IMR-90 (cell line): ENCODE measurements at regions not wholly inside any gene's neighbourhood (a gene's known extent, or its start where the extent isn't known, plus 50 kb on each side); places are given as distances from the start of the nearest gene placed in this dataset.

Experiments
- ATAC-seq: fragments of 200-7000 bp; cut with Tn5 transposase; 2 replicates; pipeline ENCODE4 v1.9.1; 2020; ENCODE audit warnings: low read depth, mild to moderate bottlenecking, moderate library complexity
- BruUV-seq: library from RNA; stranded (reverse); fragments of 400-500 nt; replicated peaks from 2 replicates; lab custom pipeline; 2021; lab: Mats Ljungman, UMichigan
- CTCF ChIA-PET: fragments of 300-600 bp; formaldehyde crosslinking; extraction: SDS; loops from one replicate; lab custom pipeline; 2021; ENCODE audit warnings: antibody characterized with exemption; lab: Yijun Ruan, JAX
- POLR2A ChIA-PET: fragments of 300-600 bp; sonication (Branson Sonifier 250); formaldehyde crosslinking; loops from one replicate; lab custom pipeline; 2022; ENCODE audit warnings: antibody characterized with exemption; ENCODE audit not compliant: unreplicated experiment; lab: Charles Lee
- DNase-seq: peaks from one replicate; pipeline ENCODE4 v3.0.0; 2013
- H2AFZ ChIP-seq: replicated peaks from 2 replicates; pipeline ENCODE3; 2013; ENCODE audit warnings: low read length, mild to moderate bottlenecking; ENCODE audit not compliant: poor library complexity
- H2AK5ac ChIP-seq: 2 replicates; pipeline ENCODE4 v1.6.1; 2013; ENCODE audit warnings: low read depth, low read length, inconsistent platforms
- H2AK9ac ChIP-seq: replicated peaks from 2 replicates; pipeline ENCODE3; 2013; ENCODE audit warnings: mild to moderate bottlenecking, low read depth, low read length, moderate library complexity; ENCODE audit not compliant: poor library complexity
- H2BK120ac ChIP-seq: 2 replicates; pipeline ENCODE4 v1.6.1; 2013; ENCODE audit warnings: low read depth, low read length, inconsistent platforms
- H2BK15ac ChIP-seq: 3 replicates; pipeline ENCODE4 v1.6.1; 2013; ENCODE audit warnings: low read depth, low read length, inconsistent platforms
- H2BK20ac ChIP-seq: 2 replicates; pipeline ENCODE4 v1.6.1; 2013; ENCODE audit warnings: low read depth, mild to moderate bottlenecking, inconsistent platforms, low read length, moderate library complexity
- H2BK5ac ChIP-seq: 2 replicates; pipeline ENCODE4 v1.6.1; 2013; ENCODE audit warnings: mild to moderate bottlenecking, low read depth, low read length, inconsistent platforms; ENCODE audit not compliant: poor library complexity, severe bottlenecking
- H3K14ac ChIP-seq: replicated peaks from 2 replicates; pipeline ENCODE4 v1.6.1; 2013; ENCODE audit warnings: low read depth, low read length, inconsistent platforms
- H3K18ac ChIP-seq: 2 replicates; pipeline ENCODE4 v1.6.1; 2013; ENCODE audit warnings: low read depth, low read length, control low read depth
- H3K23ac ChIP-seq: 2 replicates; pipeline ENCODE4 v1.6.1; 2013; ENCODE audit warnings: low read depth, low read length, inconsistent platforms
- H3K27ac ChIP-seq: 2 replicates; pipeline ENCODE4 v1.5.1; 2013; ENCODE audit warnings: mild to moderate bottlenecking, control low read depth, low read length; ENCODE audit not compliant: insufficient read depth
- H3K27me3 ChIP-seq: 2 replicates; pipeline ENCODE4 v1.6.1; 2013; ENCODE audit warnings: low read length; ENCODE audit not compliant: control insufficient read depth, insufficient read depth
- H3K36me3 ChIP-seq: 2 replicates; pipeline ENCODE4 v1.6.1; 2013; ENCODE audit warnings: low read length, mixed read lengths; ENCODE audit not compliant: control insufficient read depth, insufficient read depth
- H3K4ac ChIP-seq: 2 replicates; pipeline ENCODE4 v1.6.1; 2013; ENCODE audit warnings: low read depth, low read length, inconsistent platforms
- H3K4me1 ChIP-seq: 2 replicates; pipeline ENCODE4 v1.6.1; 2013; ENCODE audit warnings: low read length, mixed read lengths; ENCODE audit not compliant: control insufficient read depth, insufficient read depth
- H3K4me2 ChIP-seq: 2 replicates; pipeline ENCODE4 v1.6.1; 2013; ENCODE audit warnings: low read depth, mild to moderate bottlenecking, control low read depth, low read length, moderate library complexity
- H3K4me3 ChIP-seq: 2 replicates; pipeline ENCODE4 v1.5.1; 2013; ENCODE audit warnings: low read depth, mild to moderate bottlenecking, control low read depth, low read length, moderate library complexity; ENCODE audit not compliant: insufficient read depth
- H3K56ac ChIP-seq: 2 replicates; pipeline ENCODE4 v1.6.1; 2013; ENCODE audit warnings: low read length, inconsistent platforms; ENCODE audit not compliant: insufficient read depth; ENCODE audit errors: extremely low read depth
- H3K79me1 ChIP-seq, 2 experiments: 2 replicates each; pipeline ENCODE4 v1.6.1; 2013; ENCODE audit warnings: low read length in 2 of 2, inconsistent platforms in 1 of 2, low read depth in 1 of 2
- H3K9ac ChIP-seq: 2 replicates; pipeline ENCODE4 v1.6.1; 2013; ENCODE audit warnings: low read depth, low read length, control low read depth
- H3K9me1 ChIP-seq: 2 replicates; pipeline ENCODE4 v1.6.1; 2013; ENCODE audit warnings: low read length, inconsistent platforms; ENCODE audit not compliant: insufficient read depth
- H3K9me3 ChIP-seq: 2 replicates; pipeline ENCODE4 v1.6.1; 2013; ENCODE audit warnings: low read length; ENCODE audit not compliant: control insufficient read depth, insufficient read depth
- H4K20me1 ChIP-seq: 2 replicates; pipeline ENCODE4 v1.6.1; 2013; ENCODE audit warnings: low read length, inconsistent platforms; ENCODE audit not compliant: insufficient read depth
- H4K5ac ChIP-seq: 2 replicates; pipeline ENCODE4 v1.6.1; 2013; ENCODE audit warnings: mild to moderate bottlenecking, low read depth, low read length, control low read depth
- H4K8ac ChIP-seq, 2 experiments: 2 replicates each; pipeline ENCODE4 v1.6.1; 2013; ENCODE audit warnings: low read depth in 2 of 2, low read length in 2 of 2, control low read depth in 1 of 2, inconsistent platforms in 1 of 2
- H4K91ac ChIP-seq: 2 replicates; pipeline ENCODE4 v1.6.1; 2013; ENCODE audit warnings: low read depth, low read length, inconsistent platforms; ENCODE audit not compliant: insufficient read depth
- BHLHE40 ChIP-seq: fragments of 150-350 bp; IDR thresholded peaks from 2 replicates; pipeline ENCODE4 v1.6.1; 2016; ENCODE audit warnings: mild to moderate bottlenecking, low read depth, low read length
- CEBPB ChIP-seq: IDR thresholded peaks from 2 replicates; pipeline ENCODE4 v1.6.1; 2012; ENCODE audit warnings: low read depth, low read length, improper control_type of control experiment
- CHD1 ChIP-seq: IDR thresholded peaks from 2 replicates; pipeline ENCODE4 v1.6.1; 2012; ENCODE audit warnings: low read depth, low read length, improper control_type of control experiment
- FOS ChIP-seq: fragments of 150-350 bp; IDR thresholded peaks from 2 replicates; pipeline ENCODE4 v1.6.1; 2016; ENCODE audit warnings: low read depth, low read length
- MAFK ChIP-seq: IDR thresholded peaks from 2 replicates; pipeline ENCODE4 v1.6.1; 2012; ENCODE audit warnings: low read depth, low read length, improper control_type of control experiment
- MAZ ChIP-seq: IDR thresholded peaks from 2 replicates; pipeline ENCODE4 v1.6.1; 2012; ENCODE audit warnings: low read depth, mild to moderate bottlenecking, low read length, improper control_type of control experiment, moderate library complexity, borderline replicate concordance
- MXI1 ChIP-seq: IDR thresholded peaks from 2 replicates; pipeline ENCODE4 v1.6.1; 2012; ENCODE audit warnings: low read depth, mild to moderate bottlenecking, low read length, moderate library complexity, borderline replicate concordance
- NFE2L2 ChIP-seq: fragments of 150-350 bp; IDR thresholded peaks from 2 replicates; pipeline ENCODE4 v1.6.1; 2016; ENCODE audit warnings: low read depth, mild to moderate bottlenecking, low read length
- POLR2A ChIP-seq: IDR thresholded peaks from 2 replicates; pipeline ENCODE4 v1.6.1; 2012; ENCODE audit warnings: mild to moderate bottlenecking, low read depth, low read length
- RAD21 ChIP-seq: IDR thresholded peaks from 2 replicates; pipeline ENCODE4 v1.6.1; 2012; ENCODE audit warnings: low read length, improper control_type of control experiment
- RFX5 ChIP-seq: IDR thresholded peaks from 2 replicates; pipeline ENCODE4 v1.8.0; 2012; ENCODE audit warnings: low read depth, mild to moderate bottlenecking, low read length, moderate library complexity
- SMC3 ChIP-seq: fragments of 150-350 bp; IDR thresholded peaks from 2 replicates; pipeline ENCODE4 v1.6.1; 2016; ENCODE audit warnings: low read depth, mild to moderate bottlenecking, antibody characterized with exemption, low read length, moderate library complexity
- WGBS, 2 experiments: methylation state at CpG; one replicate each; pipeline versions ENCODE4 v1.1.5 to v1.1.7; 2013; ENCODE audit warnings: missing lambda C conversion rate in 2 of 2; ENCODE audit not compliant: insufficient read length in 1 of 2; ENCODE audit errors: extremely low coverage in 2 of 2; 5-methylcytosine and 5-hydroxymethylcytosine counted together
- dilution Hi-C: fragments of 300-500 bp; cut with HindIII; formaldehyde crosslinking; loops from one replicate; pipeline ENCODE4 v1.14.3; 2018; ENCODE audit warnings: low sequenced_read_pairs; ENCODE audit not compliant: unreplicated experiment
- in situ Hi-C: fragments of 300-500 bp; cut with MboI; formaldehyde crosslinking; loops from 3 replicates; pipeline ENCODE4 v1.14.3; 2019; ENCODE audit warnings: low sequenced_read_pairs, inconsistent platforms, mixed read lengths
- intact Hi-C: fragments of 100-400 bp; cut with micrococcal nuclease; formaldehyde crosslinking; loops from 2 replicates; pipeline ENCODE4 v1.10.0; 2022
- TF ChIP-seq, protein P1 (sequence below): fragments of 150-350 bp; IDR thresholded peaks from 2 replicates; pipeline ENCODE4 v1.6.1; 2016; ENCODE audit warnings: low read depth, mild to moderate bottlenecking, low read length, moderate library complexity, borderline replicate concordance
- TF ChIP-seq, protein P2 (sequence below): fragments of 150-350 bp; IDR thresholded peaks from 2 replicates; pipeline ENCODE4 v1.6.1; 2017; ENCODE audit warnings: mild to moderate bottlenecking, antibody characterized with exemption, low read length, low read depth
- TF ChIP-seq, protein P3 (sequence below): conservative IDR thresholded peaks from 2 replicates; pipeline ENCODE4 v1.5.1; 2012; ENCODE audit warnings: mild to moderate bottlenecking, low read depth, low read length, improper control_type of control experiment

DNA sequence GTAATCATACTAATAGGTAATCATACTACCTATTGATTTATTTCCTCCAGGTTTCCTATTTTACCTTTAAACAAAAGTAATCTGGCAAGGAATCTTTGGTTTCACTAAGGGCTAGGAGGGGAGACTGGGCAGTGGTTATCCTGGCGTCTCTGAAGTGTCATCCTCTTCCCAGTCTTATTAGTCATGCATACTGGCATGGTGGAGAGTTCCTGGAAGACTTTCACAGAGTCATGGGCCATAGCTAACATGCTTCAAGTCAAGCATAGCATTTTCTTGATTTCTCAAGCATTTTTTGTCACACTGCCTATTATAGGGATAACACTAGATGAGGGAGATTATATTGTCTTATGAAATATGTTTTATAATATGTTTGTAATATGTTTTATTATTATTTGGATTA, 64.0 kb upstream of the ASB17 start:
- Histone ChIP-seq H3K9me1 (no peaks in the 10 kb centered on the region), H2BK5ac (no peak overlapping the region), H3K18ac (no peak overlapping the region), H4K20me1 (no peaks in the 10 kb centered on the region), H2BK20ac (no peak overlapping the region), H4K91ac (no peak overlapping the region), H2BK15ac (no peak overlapping the region), H4K8ac (no peak overlapping the region), H3K56ac (no peak overlapping the region), H3K4me3 (no peak overlapping the region), H3K79me1 (no peaks in the 10 kb centered on the region), H2AFZ (no peak overlapping the region), H3K4ac (no peak overlapping the region), H3K23ac (no peak overlapping the region), H2BK120ac (no peak overlapping the region), H3K36me3 (no peaks in the 10 kb centered on the region), H4K5ac (no peak overlapping the region), H3K9ac (no peak overlapping the region), H3K4me2 (no peak overlapping the region), H3K4me1 (no peaks in the 10 kb centered on the region), H2AK9ac (no peak overlapping the region), H3K14ac (no peak overlapping the region), H2AK5ac (no peak overlapping the region), H3K27me3 (no peaks in the 10 kb centered on the region), H3K27ac (no peak overlapping the region), H3K9me3 (no peaks in the 10 kb centered on the region)
- no CpG with 5 or more reads among the region's 1 CpG for WGBS, 2 experiments
- no TSS peak for BruUV-seq
- no peak for TF ChIP-seq FOS
- TF ChIP-seq MAFK, result no peak
- TF ChIP-seq NFE2L2, result no peak
- no peak for TF ChIP-seq RFX5
- no peak for TF ChIP-seq RAD21
- TF ChIP-seq, protein P1, sequence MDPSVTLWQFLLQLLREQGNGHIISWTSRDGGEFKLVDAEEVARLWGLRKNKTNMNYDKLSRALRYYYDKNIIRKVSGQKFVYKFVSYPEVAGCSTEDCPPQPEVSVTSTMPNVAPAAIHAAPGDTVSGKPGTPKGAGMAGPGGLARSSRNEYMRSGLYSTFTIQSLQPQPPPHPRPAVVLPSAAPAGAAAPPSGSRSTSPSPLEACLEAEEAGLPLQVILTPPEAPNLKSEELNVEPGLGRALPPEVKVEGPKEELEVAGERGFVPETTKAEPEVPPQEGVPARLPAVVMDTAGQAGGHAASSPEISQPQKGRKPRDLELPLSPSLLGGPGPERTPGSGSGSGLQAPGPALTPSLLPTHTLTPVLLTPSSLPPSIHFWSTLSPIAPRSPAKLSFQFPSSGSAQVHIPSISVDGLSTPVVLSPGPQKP, result no peak
- no peak for TF ChIP-seq SMC3
- TF ChIP-seq CEBPB, result no peak
- no peak for TF ChIP-seq CHD1
- TF ChIP-seq, protein P2, sequence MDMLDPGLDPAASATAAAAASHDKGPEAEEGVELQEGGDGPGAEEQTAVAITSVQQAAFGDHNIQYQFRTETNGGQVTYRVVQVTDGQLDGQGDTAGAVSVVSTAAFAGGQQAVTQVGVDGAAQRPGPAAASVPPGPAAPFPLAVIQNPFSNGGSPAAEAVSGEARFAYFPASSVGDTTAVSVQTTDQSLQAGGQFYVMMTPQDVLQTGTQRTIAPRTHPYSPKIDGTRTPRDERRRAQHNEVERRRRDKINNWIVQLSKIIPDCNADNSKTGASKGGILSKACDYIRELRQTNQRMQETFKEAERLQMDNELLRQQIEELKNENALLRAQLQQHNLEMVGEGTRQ, result no peak
- TF ChIP-seq, protein P3, sequence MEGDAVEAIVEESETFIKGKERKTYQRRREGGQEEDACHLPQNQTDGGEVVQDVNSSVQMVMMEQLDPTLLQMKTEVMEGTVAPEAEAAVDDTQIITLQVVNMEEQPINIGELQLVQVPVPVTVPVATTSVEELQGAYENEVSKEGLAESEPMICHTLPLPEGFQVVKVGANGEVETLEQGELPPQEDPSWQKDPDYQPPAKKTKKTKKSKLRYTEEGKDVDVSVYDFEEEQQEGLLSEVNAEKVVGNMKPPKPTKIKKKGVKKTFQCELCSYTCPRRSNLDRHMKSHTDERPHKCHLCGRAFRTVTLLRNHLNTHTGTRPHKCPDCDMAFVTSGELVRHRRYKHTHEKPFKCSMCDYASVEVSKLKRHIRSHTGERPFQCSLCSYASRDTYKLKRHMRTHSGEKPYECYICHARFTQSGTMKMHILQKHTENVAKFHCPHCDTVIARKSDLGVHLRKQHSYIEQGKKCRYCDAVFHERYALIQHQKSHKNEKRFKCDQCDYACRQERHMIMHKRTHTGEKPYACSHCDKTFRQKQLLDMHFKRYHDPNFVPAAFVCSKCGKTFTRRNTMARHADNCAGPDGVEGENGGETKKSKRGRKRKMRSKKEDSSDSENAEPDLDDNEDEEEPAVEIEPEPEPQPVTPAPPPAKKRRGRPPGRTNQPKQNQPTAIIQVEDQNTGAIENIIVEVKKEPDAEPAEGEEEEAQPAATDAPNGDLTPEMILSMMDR, result no peak
- TF ChIP-seq MXI1, result no peak
- TF ChIP-seq MAZ, result no peak
- TF ChIP-seq BHLHE40, result no peak
- TF ChIP-seq POLR2A, result no peak
- ATAC-seq (peak; percentile 59), DNase-seq (peak; percentile 11)
- ChIA-PET POLR2A (interaction anchor here (0.5 kb wide), 1 partner anchor 11 kb away, joined by 3 read pairs; no protein-coding TSS in a partner anchor), CTCF (interaction anchor here (0.5 to 0.9 kb wide), 2 partner anchors 66 to 1130 kb away, joined by 3 read pairs; no protein-coding TSS in a partner anchor)
- intact Hi-C loops (no loop called here), in situ Hi-C loops (no loop called here), dilution Hi-C loops (no loop called here)
